NCI-H1694 treated with DMSO at 0.1 percent for 48 hours (cell line): ENCODE measurements at regions not wholly inside any gene's neighbourhood (a gene's known extent, or its start where the extent isn't known, plus 50 kb on each side); places are given as distances from the start of the nearest gene placed in this dataset.

Source experiments
- DNase-seq: peaks from one replicate; lab custom pipeline; 2025; lab: John Stamatoyannopoulos, UW

- DNase-seq: no peak
Measured at GRCh38 chr2:57509189-57509588, 537.4 kb upstream of the VRK2 start.

GRCh38 chr2:57510704-57511103 lies 535.9 kb upstream of the VRK2 start:
- DNase-seq: no peak

- no peak for DNase-seq
Measured at GRCh38 chr2:57515366-57515765, 531.2 kb upstream of the VRK2 start.

- peak; percentile 91 for DNase-seq
Measured at GRCh38 chr2:57516698-57517340, 529.8 kb upstream of the VRK2 start.

GRCh38 chr2:57523304-57523703 lies 523.3 kb upstream of the VRK2 start:
- no peak for DNase-seq

GRCh38 chr2:57527685-57528084 lies 518.9 kb upstream of the VRK2 start:
- DNase-seq: no peak

- no peak for DNase-seq
Measured at GRCh38 chr2:57528499-57528898, 518.1 kb upstream of the VRK2 start.

DNA sequence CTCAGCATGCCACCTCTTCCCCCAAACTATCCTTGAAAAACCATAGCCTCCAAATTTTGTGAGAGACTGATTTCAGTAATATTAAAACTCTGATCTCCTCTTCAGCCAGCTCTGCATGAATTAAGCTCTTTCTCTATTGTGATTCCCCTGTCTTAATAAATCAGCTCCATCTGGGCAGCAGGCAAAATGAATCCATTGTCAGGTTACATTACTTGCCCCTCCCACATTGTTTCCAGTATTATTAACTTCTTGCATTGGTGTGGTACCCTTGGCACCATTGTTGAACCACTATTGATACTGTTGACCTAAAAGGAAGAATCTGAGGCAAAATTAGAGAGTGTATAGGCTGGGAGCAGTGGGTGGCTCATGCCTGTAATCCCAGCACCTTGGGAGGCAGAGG lies 512.2 kb upstream of the VRK2 start:
- DNase-seq: no peak

DNA sequence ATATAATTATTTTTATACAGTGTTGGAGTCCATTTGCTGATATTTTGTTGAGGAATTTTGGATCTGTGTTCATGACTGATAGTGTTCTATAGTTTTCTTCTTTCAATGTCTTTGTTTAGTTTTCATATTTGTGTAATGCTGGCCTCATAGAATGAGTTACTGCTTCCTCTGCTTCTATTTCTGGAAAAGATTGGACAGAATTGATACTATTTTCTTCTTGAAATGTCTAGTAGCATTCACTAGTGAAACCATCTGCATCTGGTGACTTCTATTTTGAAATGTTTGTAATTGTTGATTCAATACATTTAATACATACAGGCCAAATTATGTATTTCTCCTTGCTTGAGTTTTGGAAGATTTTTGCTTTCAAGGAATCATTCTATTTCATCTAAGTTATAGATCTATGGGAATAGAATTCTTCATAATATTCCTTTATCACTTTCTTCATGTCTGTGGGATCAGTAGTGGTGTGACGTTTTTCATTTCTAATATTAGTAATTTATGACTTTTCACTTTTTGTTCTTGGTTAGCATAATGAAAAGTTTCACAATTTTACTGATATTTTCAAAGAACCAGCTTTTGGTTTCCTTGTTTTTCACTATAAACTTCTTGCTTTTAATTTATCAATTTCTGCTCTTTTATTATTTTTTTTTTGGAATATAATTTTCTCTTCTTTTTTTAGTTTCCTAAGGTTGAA lies 509.9 kb upstream of the VRK2 start:
- DNase-seq: no peak

DNA sequence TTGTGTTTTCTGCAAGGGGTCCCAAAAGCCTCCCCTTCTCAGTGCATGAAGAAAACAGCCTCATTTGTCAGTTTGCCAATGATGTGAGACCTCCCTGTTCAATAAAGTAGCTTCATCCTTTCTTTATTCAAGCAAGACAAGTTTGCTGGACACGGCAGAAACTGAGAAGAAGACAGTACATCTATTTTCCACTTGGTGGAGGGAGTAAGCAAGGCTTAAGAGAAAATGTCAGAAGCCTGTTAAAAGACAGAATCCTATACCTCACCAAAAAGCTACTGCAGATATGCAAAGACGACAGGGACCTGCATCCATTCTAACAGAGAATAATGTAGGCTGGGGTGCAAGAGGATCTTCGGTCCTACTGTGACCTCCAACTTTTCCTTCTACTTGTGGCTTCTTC lies 506.8 kb upstream of the VRK2 start:
- DNase-seq: no peak

DNA sequence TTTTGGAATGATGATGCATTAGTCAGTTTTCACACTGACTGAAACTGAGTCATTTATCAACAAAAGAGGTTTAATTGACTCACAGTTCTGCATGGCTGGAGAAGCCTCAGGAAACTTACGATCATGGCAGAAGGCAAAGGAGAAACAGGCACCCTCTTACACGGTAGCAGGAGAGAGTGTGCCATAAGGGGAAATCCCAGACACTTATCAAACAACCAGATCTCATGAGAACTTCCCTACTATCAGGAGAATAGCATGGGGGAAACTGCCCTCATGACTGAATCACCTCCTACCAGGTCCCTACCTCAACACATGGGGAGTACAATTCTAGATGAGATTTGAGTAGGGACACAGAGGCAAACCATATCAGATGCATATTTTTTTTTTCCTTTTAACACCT lies 504.5 kb upstream of the VRK2 start:
- DNase-seq: no peak

GRCh38 chr2:57543211-57543610 lies 503.4 kb upstream of the VRK2 start:
- no peak for DNase-seq

DNA sequence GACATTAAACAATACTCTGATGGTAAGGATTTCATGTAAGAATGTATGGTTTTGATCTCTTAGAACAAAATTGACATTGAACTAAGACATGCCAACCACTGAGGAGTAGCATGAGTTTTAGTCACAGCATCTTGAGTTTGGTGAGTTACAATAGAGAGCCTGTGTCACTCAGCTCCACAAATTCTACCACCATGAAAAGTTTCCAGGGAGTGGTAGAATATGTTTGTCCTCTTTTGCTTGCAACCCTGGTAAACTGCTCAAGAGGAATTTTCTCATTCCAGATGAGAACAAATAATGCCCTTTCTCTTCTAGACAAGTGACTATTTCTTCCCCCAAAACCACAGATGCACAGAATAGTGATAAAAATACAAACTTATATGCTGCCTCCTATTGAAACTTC lies 502.0 kb upstream of the VRK2 start:
- no peak for DNase-seq

DNA sequence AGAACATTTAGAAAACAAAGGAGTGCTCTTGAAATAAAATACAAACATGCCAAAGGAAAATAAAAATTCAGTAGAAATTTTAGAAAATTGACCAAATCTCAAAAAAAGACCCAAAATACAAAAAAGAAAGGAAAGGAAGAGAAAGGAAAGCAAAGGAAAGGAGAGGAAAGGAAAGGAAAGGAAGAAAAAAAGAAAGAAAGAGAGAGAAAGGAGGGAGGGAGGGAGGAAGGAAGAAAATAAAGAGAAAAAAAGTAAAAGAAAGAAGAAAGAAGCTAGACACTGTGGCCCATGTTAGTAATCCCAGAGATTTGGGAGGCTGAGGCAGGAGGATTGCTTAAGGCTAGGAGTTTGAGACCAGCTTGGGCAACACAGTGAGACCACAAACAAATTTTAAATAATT lies 500.1 kb upstream of the VRK2 start:
- no peak for DNase-seq

DNA sequence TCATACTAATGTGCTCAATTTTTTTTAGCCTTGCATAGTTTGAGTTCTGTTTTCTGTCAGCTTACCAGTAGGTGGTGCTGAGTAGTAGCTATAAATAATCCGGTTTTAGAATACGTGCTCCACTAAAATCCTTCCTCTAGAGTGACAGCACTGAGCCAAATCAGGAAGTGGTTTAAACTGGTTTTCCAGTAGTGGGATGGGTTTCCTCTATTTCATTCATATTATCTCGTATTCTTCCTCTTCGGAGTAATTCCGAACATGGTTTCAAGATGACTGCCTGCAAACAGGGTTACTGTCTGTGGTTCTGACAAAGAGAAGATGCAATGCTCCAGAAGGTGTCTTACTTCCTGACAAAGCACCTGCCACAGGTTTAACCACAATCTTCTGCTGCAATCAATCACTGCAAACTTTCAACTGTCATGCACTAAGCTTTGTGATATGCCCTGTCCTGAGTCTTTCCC lies 496.9 kb upstream of the VRK2 start:
- peak; percentile 69 for DNase-seq

- no peak for DNase-seq
Measured at GRCh38 chr2:57550912-57551311, 495.7 kb upstream of the VRK2 start.

DNA sequence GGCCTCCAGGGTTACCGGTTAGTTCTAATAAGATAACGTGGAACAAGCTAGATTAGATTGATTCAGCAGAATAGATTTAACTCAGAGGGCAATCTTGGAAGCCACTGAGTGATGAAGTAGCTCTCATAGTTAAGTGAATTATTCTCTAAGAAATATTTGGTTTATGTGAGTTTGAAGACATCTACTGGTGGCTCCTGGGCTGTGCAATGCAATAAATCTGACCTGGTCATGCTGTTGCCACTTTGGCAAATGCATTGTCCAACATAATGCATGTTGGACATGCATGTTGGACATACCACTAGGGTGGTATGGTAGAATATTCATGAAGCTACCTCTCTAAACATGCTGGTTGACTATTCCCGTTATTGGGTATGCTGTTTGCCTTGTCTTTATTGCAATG lies 493.7 kb upstream of the VRK2 start:
- no peak for DNase-seq

GRCh38 chr2:57554348-57554747 lies 492.3 kb upstream of the VRK2 start:
- no peak for DNase-seq

- no peak for DNase-seq
Measured at GRCh38 chr2:57558312-57558711, 488.3 kb upstream of the VRK2 start.

DNA sequence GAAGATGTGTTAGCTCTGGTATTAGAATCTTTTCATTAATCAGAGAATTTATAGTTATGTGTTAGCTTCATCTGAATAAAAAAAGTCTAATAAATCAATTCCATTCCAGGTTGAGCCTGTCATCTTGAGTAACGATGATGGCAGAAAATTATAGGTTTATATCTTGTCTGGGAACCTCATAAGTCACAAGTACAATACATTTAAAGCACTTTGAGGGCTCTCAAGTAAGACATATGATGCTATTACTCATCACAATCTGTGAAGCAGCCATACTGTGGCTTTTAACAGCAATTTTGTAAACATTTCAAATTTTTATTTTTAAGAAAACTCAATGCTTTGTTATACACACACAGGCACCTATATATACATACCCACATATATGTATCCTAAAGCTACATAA lies 484.1 kb upstream of the VRK2 start:
- DNase-seq: no peak

DNA sequence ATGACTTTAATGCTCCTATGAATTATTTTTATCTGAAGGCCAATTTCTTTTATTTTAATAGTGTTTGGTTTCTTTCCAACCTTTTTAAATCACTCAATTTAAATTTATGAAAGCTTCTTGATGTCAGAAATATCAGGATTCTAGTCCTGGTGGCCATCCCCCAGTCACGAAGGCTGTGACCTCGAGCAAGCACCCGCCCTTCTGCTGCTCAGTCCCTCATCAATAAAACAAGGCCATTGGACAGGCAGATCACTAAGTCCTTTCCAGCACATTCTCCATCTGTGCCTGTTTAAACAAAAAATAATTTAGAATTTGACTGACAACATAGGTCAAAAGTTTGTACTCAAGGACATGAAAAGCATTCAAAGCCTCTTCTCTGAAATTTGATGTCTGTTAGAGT lies 483.6 kb upstream of the VRK2 start:
- DNase-seq: no peak

- no peak for DNase-seq
Measured at GRCh38 chr2:57567245-57567644, 479.4 kb upstream of the VRK2 start.

DNA sequence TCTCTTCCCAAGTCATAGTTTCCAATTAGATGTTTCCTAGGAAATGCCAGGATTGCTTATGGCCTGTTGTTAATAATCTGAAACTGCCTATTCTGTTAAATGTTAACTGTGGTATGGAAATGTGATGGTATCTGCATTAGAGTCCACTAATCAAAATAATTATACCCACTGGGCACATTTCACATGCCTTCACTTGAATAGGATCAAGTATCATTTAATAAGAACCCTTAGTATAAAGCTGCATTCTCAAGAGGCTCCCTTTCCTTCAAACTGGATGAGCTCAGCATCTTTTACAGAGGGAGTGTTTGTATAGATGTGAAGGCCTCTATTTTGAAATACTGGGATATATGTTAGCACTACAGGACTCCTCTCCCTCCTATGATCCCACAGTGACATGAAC lies 477.2 kb upstream of the VRK2 start:
- DNase-seq: no peak

DNA sequence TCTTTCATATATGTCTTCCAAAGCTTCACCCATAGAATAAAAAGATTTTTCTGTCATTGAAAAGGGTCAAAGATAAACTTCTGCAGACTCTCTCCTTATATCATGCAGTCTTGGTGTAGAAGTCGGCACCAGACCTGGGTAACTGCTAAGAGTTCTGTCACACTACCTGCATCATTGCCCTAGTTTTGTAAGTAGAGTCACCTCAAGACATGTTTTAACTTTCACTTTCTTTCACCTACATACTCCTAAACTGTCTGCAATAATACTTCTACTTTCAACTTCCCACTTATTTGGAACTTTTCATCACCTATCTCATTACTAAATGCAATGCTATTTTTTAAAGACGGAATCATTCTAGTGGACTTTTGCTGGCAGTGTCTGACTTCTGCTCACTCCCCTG lies 475.6 kb upstream of the VRK2 start:
- DNase-seq: no peak
